ENCODE measurements at regions not wholly inside any gene's neighbourhood (a gene's known extent, or its start where the extent isn't known, plus 50 kb on each side); places are given as distances from the start of the nearest gene placed in this dataset.

DNA sequence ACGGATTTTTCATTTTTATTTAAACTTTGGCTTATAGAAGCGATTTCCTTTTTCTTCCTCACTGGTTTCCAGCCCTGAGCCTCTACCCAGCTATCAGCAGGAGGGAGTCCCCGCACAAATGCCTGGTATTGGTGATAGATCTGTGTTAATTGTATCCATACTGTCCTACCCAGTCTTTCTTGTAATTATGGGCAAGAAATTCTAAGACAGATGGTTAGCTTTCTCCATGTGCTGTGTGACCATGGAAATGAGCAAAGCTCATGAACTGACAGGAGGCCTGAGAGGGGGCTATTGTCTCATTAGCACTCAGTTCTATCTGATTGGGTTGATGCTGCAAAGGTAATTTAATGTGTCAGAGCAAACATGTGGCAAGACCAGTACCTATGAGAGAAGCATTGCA, 108.1 kb upstream of the IVNS1ABP start:
- DNase-seq (ENCODE audit: low read depth, low spot score), result no peak
- TF ChIP-seq, protein P1, sequence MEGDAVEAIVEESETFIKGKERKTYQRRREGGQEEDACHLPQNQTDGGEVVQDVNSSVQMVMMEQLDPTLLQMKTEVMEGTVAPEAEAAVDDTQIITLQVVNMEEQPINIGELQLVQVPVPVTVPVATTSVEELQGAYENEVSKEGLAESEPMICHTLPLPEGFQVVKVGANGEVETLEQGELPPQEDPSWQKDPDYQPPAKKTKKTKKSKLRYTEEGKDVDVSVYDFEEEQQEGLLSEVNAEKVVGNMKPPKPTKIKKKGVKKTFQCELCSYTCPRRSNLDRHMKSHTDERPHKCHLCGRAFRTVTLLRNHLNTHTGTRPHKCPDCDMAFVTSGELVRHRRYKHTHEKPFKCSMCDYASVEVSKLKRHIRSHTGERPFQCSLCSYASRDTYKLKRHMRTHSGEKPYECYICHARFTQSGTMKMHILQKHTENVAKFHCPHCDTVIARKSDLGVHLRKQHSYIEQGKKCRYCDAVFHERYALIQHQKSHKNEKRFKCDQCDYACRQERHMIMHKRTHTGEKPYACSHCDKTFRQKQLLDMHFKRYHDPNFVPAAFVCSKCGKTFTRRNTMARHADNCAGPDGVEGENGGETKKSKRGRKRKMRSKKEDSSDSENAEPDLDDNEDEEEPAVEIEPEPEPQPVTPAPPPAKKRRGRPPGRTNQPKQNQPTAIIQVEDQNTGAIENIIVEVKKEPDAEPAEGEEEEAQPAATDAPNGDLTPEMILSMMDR (conservative IDR thresholded peaks at IDR 0.05), result no peak
- no peaks in the 10 kb centered on the region for H3K27me3 Mint-ChIP-seq (ENCODE audit: low read depth)
- no peaks in the 10 kb centered on the region for H3K36me3 Mint-ChIP-seq (ENCODE audit: low read depth)
- peaks cover 5% of the 10 kb centered on the region for H3K9me3 Mint-ChIP-seq
- no peak overlapping the region for H3K27ac Mint-ChIP-seq (ENCODE audit: unreplicated experiment)
- H3K4me3 Mint-ChIP-seq, result no peak overlapping the region
- H3K4me1 Mint-ChIP-seq, result peaks cover 3% of the 10 kb centered on the region

DNA sequence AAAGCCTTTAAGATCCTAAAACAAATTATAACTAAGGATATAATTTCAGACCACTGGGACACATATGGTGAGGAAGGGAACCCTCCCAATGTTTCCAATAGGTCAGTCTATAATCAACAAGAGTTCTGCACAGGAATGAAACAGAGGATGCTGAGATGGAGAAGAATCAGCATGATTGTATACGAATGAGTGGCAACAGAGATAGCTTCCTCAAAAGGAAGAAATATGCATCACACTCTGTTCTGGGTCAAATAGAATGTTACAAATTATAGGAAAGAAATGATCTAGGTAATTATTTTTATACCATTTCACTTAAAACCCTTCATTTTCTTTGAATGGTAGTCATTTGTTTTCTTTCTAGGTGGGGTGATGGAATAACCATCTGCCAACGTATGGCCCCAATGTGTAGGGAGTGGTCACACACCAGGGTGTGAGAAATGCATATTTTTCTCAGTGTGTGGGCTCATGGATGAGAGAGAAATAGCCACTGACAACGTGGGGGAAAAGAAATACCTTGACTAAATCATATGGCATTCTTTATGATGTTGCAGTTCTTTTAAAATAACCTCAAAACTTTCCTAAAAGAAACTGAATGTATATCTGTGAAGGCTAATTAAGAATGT, 104.6 kb upstream of the IVNS1ABP start:
- H3K27ac Mint-ChIP-seq (ENCODE audit: unreplicated experiment), result no peak overlapping the region
- no peak for DNase-seq (ENCODE audit: low read depth, low spot score)
- H3K36me3 Mint-ChIP-seq (ENCODE audit: low read depth), result no peaks in the 10 kb centered on the region
- H3K9me3 Mint-ChIP-seq, result no peaks in the 10 kb centered on the region
- H3K4me3 Mint-ChIP-seq, result no peak overlapping the region
- TF ChIP-seq, protein P1 (conservative IDR thresholded peaks at IDR 0.05), result no peak
- peaks cover 1% of the 10 kb centered on the region for H3K4me1 Mint-ChIP-seq
- no peaks in the 10 kb centered on the region for H3K27me3 Mint-ChIP-seq (ENCODE audit: low read depth)

DNA sequence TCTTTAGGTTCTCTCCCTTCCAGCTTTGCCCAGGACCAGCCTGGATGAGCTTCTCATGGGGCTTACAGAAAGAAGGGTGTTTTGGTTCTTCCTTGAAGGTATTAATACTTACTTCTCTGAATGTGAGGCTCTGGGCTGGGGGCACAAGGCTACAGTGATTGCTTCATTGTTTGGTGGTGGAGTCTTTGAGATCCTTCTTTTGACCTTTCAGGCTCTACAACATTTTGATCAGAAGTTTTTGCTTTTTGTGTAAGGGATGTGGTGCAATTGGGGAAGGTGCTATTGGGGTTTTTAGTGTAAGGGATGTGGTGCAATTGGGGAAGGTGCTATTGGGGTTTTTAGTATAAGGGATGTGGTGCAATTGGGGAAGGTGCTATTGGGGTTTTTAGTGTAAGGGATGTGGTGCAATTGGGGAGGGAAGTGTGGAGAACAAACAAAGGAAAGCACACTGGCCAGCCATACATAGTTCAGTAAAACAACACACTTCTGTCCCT, 103.6 kb upstream of the IVNS1ABP start:
- no peak for DNase-seq (ENCODE audit: low read depth, low spot score)
- no peaks in the 10 kb centered on the region for H3K4me1 Mint-ChIP-seq
- no peaks in the 10 kb centered on the region for H3K9me3 Mint-ChIP-seq
- TF ChIP-seq, protein P1 (conservative IDR thresholded peaks at IDR 0.05), result no peak
- H3K27me3 Mint-ChIP-seq (ENCODE audit: low read depth), result no peaks in the 10 kb centered on the region
- no peaks in the 10 kb centered on the region for H3K36me3 Mint-ChIP-seq (ENCODE audit: low read depth)
- H3K4me3 Mint-ChIP-seq, result no peak overlapping the region
- H3K27ac Mint-ChIP-seq (ENCODE audit: unreplicated experiment), result no peak overlapping the region

DNA sequence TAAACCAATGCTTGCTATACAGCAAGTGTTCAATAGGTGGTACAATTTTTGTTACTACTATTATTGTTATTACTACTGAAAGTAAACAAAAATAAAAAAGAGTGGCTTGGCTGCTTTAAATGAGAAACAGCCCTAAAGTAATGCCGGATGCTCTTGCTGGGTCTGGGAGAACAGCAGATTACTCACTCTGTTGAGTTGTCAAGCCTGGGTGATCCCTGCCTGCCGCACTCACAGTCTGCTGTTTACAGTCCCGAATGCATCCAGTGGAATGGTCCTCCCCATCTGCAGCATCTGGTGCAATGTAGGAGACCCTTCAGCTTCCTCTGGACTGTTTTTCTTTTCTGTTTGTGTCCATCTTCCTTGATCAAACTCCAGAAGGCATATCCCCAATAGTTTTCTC, 102.7 kb upstream of the IVNS1ABP start:
- TF ChIP-seq, protein P1 (conservative IDR thresholded peaks at IDR 0.05), result no peak
- DNase-seq (ENCODE audit: low read depth, low spot score), result no peak
- H3K27me3 Mint-ChIP-seq (ENCODE audit: low read depth), result no peaks in the 10 kb centered on the region
- H3K4me1 Mint-ChIP-seq, result no peaks in the 10 kb centered on the region
- H3K36me3 Mint-ChIP-seq (ENCODE audit: low read depth), result no peaks in the 10 kb centered on the region
- no peak overlapping the region for H3K4me3 Mint-ChIP-seq
- no peak overlapping the region for H3K27ac Mint-ChIP-seq (ENCODE audit: unreplicated experiment)
- H3K9me3 Mint-ChIP-seq, result no peaks in the 10 kb centered on the region

DNA sequence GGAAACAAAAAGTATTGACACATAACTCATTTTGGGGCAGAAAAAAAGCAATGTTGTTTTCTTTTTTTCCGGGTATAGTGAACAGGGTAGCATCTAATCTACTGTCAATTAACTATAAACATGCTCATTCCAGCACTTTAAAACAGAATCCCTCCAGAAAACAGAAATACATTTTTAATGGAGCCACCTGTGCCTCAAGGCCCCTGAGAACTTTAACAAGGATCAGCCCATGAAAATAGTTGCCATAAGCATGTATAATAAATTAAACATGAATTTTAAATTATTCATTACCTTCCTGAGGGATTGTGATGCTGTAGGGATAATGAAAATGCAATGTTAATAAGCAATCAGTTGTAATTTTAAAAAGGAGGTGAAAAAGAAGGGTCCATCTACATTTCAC, 101.4 kb upstream of the IVNS1ABP start:
- Mint-ChIP-seq H3K4me1 (no peaks in the 10 kb centered on the region), H3K9me3 (no peaks in the 10 kb centered on the region), H3K36me3 (ENCODE audit: low read depth) (no peaks in the 10 kb centered on the region), H3K27me3 (ENCODE audit: low read depth) (no peaks in the 10 kb centered on the region), H3K27ac (ENCODE audit: unreplicated experiment) (no peak overlapping the region), H3K4me3 (no peak overlapping the region)
- DNase-seq (ENCODE audit: low read depth, low spot score), result no peak
- TF ChIP-seq, protein P1 (conservative IDR thresholded peaks at IDR 0.05), result no peak
